PC-3 (cell line): ENCODE measurements at regions not wholly inside any gene's neighbourhood (a gene's known extent, or its start where the extent isn't known, plus 50 kb on each side); places are given as distances from the start of the nearest gene placed in this dataset.

Source experiments
- ATAC-seq: fragments of 200-7000 bp; cut with Tn5 transposase; 2 replicates; pipeline ENCODE4 v1.9.1; 2020; ENCODE audit warnings: mild to moderate bottlenecking, moderate library complexity
- BruUV-seq: library from RNA; stranded (reverse); fragments of 400-500 nt; replicated peaks from 2 replicates; lab custom pipeline; 2021; lab: Mats Ljungman, UMichigan
- CTCF ChIA-PET: fragments of 300-600 bp; sonication (Branson Sonifier 250); formaldehyde crosslinking; loops from one replicate; lab custom pipeline; 2022; ENCODE audit warnings: antibody characterized with exemption; lab: Charles Lee
- POLR2A ChIA-PET: fragments of 300-600 bp; sonication (Branson Sonifier 250); formaldehyde crosslinking; loops from one replicate; lab custom pipeline; 2022; ENCODE audit warnings: antibody characterized with exemption; ENCODE audit not compliant: unreplicated experiment; lab: Charles Lee
- DNase-seq: peaks from one replicate; pipeline ENCODE4 v3.0.0-alpha.2; 2015
- H2AFZ ChIP-seq: fragments of 300-600 bp; sonication (generic); 2 replicates; pipeline ENCODE4 v1.6.0; 2016; ENCODE audit warnings: antibody characterized with exemption, low read length
- H3F3A ChIP-seq: fragments of 300-600 bp; sonication (generic); one replicate; pipeline ENCODE4 v1.6.0; 2017; ENCODE audit warnings: antibody characterized with exemption, low read length, control low read depth, mild to moderate bottlenecking; ENCODE audit not compliant: unreplicated experiment
- H3K27ac ChIP-seq: fragments of 300-600 bp; sonication (generic); 2 replicates; pipeline ENCODE4 v1.5.1; 2016; ENCODE audit warnings: mild to moderate bottlenecking, low read length
- H3K27me3 ChIP-seq: fragments of 300-600 bp; sonication (generic); 2 replicates; pipeline ENCODE4 v1.6.1; 2016; ENCODE audit warnings: low read length, mixed read lengths
- H3K36me3 ChIP-seq: fragments of 300-600 bp; sonication (generic); 2 replicates; pipeline ENCODE4 v1.6.1; 2016; ENCODE audit warnings: low read depth, mixed run types, low read length, mixed read lengths
- H3K4me1 ChIP-seq: fragments of 300-600 bp; sonication (generic); 2 replicates; pipeline ENCODE4 v1.5.1; 2016; ENCODE audit warnings: low read length; ENCODE audit not compliant: insufficient read depth
- H3K4me2 ChIP-seq: fragments of 300-600 bp; sonication (generic); 2 replicates; pipeline ENCODE4 v1.6.0; 2016; ENCODE audit warnings: low read length
- H3K4me3 ChIP-seq: fragments of 300-600 bp; sonication (generic); 2 replicates; pipeline ENCODE4 v1.5.1; 2016; ENCODE audit warnings: mild to moderate bottlenecking, low read length, mixed read lengths
- H3K79me2 ChIP-seq: fragments of 300-600 bp; sonication (generic); 2 replicates; pipeline ENCODE4 v1.6.1; 2017; ENCODE audit warnings: low read length, mixed read lengths
- H3K9ac ChIP-seq: fragments of 300-600 bp; sonication (generic); 2 replicates; pipeline ENCODE4 v1.6.0; 2016; ENCODE audit warnings: mild to moderate bottlenecking, low read length
- H3K9me2 ChIP-seq: fragments of 300-600 bp; sonication (generic); replicated peaks from 2 replicates; pipeline ENCODE4 v1.6.1; 2016; ENCODE audit warnings: mixed run types, low read length, mixed read lengths
- H3K9me3 ChIP-seq: fragments of 300-600 bp; sonication (generic); 2 replicates; pipeline ENCODE4 v1.6.1; 2016; ENCODE audit warnings: low read length, mixed read lengths
- H4K20me1 ChIP-seq: fragments of 300-600 bp; sonication (generic); 2 replicates; pipeline ENCODE4 v1.6.1; 2016; ENCODE audit warnings: low read length, mixed read lengths
- CTCF ChIP-seq: fragments of 300-600 bp; sonication (generic); conservative IDR thresholded peaks from 2 replicates; pipeline ENCODE4 v1.5.1; 2017; ENCODE audit warnings: antibody characterized with exemption, low read depth, mild to moderate bottlenecking, low read length
- EZH2 ChIP-seq: fragments of 300-600 bp; sonication (generic); IDR thresholded peaks from one replicate; pipeline ENCODE4 v1.6.1; 2017; ENCODE audit warnings: antibody characterized with exemption, mild to moderate bottlenecking, low read length; ENCODE audit not compliant: unreplicated experiment
- EZH2phosphoT487 ChIP-seq: fragments of 300-600 bp; sonication (generic); IDR thresholded peaks from 2 replicates; pipeline ENCODE4 v1.6.1; 2018; ENCODE audit warnings: mild to moderate bottlenecking, antibody characterized with exemption, low read length, borderline replicate concordance
- intact Hi-C: fragments of 100-400 bp; cut with micrococcal nuclease; formaldehyde crosslinking; loops from 2 replicates; pipeline ENCODE4 v1.9.0; 2023

DNA sequence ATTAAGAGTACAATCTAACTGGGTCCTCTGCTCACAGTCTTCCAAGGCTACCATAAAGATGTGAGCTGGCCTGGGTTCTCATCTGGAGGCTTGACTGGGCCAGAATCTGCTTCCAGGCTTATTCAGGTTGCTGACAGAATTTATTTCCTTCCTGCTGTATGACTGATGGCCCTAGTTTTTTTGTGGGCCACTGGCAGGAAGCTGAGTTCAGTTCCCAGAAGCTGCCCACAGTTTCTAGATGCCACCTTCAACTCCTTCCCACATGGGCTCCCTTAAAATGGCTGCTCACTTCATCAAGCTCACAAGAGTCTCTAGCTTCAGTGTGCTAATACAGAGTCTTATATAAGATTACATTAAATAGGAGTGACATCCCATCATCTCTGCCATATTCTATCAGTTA lies 121.7 kb upstream of the CAND1 start:
- intact Hi-C loops: no loop called here
- Histone ChIP-seq H2AFZ (no peak overlapping the region), H3K4me3 (no peak overlapping the region), H3K4me2 (no peak overlapping the region), H3K79me2 (no peaks in the 10 kb centered on the region), H3K9me2 (no peaks in the 10 kb centered on the region), H3K9me3 (no peaks in the 10 kb centered on the region), H3K27ac (no peak overlapping the region), H3F3A (no peaks in the 10 kb centered on the region), H4K20me1 (no peaks in the 10 kb centered on the region), H3K4me1 (no peaks in the 10 kb centered on the region), H3K36me3 (no peaks in the 10 kb centered on the region), H3K9ac (no peak overlapping the region), H3K27me3 (peaks cover 10% of the 10 kb centered on the region)
- BruUV-seq: no TSS peak
- ChIA-PET CTCF (no interaction called here), POLR2A (no interaction called here)
- DNase-seq (no peak), ATAC-seq (no peak)
- TF ChIP-seq EZH2phosphoT487 (no peak), CTCF (no peak), EZH2 (no peak)

GRCh38 chr12:67148265-67148664 lies 120.9 kb upstream of the CAND1 start:
- H3K9me2 ChIP-seq: no peaks in the 10 kb centered on the region
- H3K4me3 ChIP-seq: no peak overlapping the region
- no peak overlapping the region for H3K27ac ChIP-seq
- H3F3A ChIP-seq: no peaks in the 10 kb centered on the region
- no peak overlapping the region for H2AFZ ChIP-seq
- no peaks in the 10 kb centered on the region for H3K36me3 ChIP-seq
- H3K9me3 ChIP-seq: no peaks in the 10 kb centered on the region
- DNase-seq (no peak), ATAC-seq (no peak)
- H3K4me1 ChIP-seq: no peaks in the 10 kb centered on the region
- TF ChIP-seq CTCF (no peak), EZH2 (no peak), EZH2phosphoT487 (no peak)
- no peaks in the 10 kb centered on the region for H3K79me2 ChIP-seq
- ChIA-PET CTCF (no interaction called here), POLR2A (no interaction called here)
- H3K4me2 ChIP-seq: no peak overlapping the region
- no peaks in the 10 kb centered on the region for H4K20me1 ChIP-seq
- H3K9ac ChIP-seq: no peak overlapping the region
- BruUV-seq: no TSS peak
- intact Hi-C loops: no loop called here
- peaks cover 10% of the 10 kb centered on the region for H3K27me3 ChIP-seq

DNA sequence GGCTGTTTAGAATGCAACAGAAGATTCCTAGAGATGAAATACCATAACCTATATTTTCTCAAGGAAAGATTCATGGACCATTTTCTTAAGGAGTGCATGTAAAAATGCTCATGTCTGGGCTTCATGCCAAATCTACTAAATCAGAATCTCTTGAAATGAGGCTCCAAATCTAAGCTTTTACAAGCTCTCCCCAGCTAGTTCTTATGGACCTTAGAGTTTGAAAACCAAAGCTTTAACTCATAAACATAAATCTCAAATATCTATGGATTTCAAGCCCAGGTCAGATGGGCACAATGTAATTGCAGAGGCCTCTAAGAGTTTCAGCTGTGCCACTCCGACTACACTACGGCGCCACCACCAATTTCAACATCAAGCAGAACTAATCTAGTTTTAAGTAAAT lies 117.3 kb upstream of the CAND1 start:
- H3K4me3 ChIP-seq: no peak overlapping the region
- no peak for DNase-seq
- CTCF ChIA-PET: no interaction called here
- ATAC-seq: no peak
- H3K9ac ChIP-seq: no peak overlapping the region
- no peaks in the 10 kb centered on the region for H3K9me2 ChIP-seq
- H3K79me2 ChIP-seq: no peaks in the 10 kb centered on the region
- H3K27me3 ChIP-seq: peaks cover 5% of the 10 kb centered on the region
- H3K27ac ChIP-seq: no peak overlapping the region
- H4K20me1 ChIP-seq: no peaks in the 10 kb centered on the region
- H3K36me3 ChIP-seq: no peaks in the 10 kb centered on the region
- no peaks in the 10 kb centered on the region for H3K9me3 ChIP-seq
- no peaks in the 10 kb centered on the region for H3K4me1 ChIP-seq
- intact Hi-C loops: no loop called here
- H2AFZ ChIP-seq: no peak overlapping the region
- no peaks in the 10 kb centered on the region for H3F3A ChIP-seq
- BruUV-seq: no TSS peak
- TF ChIP-seq CTCF (no peak), EZH2phosphoT487 (no peak), EZH2 (no peak)
- POLR2A ChIA-PET: no interaction called here
- H3K4me2 ChIP-seq: no peak overlapping the region
